ENCODE measurements at regions not wholly inside any gene's neighbourhood (a gene's known extent, or its start where the extent isn't known, plus 50 kb on each side); places are given as distances from the start of the nearest gene placed in this dataset.
"Not testable (repeated sequence)": the region's sequence is repeated elsewhere in the genome, so short reads cannot be mapped to it uniquely, and the experiment has no call there.

DNA sequence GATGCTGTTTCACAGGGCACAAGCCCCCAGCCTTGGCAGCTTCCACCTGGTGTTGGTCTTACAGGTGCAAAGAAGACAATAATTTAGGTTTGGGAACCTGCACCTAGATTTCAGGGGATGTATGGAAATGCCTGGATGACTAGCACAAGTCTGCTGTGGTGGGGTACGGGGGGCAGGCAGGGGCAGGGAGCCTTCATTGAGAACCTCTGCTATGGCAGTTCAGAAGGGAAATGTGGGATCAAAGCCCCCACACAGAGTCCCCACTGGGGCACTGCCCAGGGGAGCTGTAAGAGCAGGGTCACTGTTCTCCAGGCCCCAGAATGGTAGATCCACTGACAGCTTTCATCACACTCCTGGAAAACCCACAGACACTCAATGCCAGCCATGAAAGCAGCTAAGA, 686.5 kb downstream of the FAM181B start:
- DNase-seq (ENCODE audit: low spot score): no peak

GRCh38 chr11:82046778-82047177, 686.9 kb downstream of the FAM181B start:
- peak; percentile 3 for DNase-seq (ENCODE audit: low spot score)

- DNase-seq (ENCODE audit: low spot score): no peak
Measured at GRCh38 chr11:82045748-82046457, 687.8 kb downstream of the FAM181B start.

DNA sequence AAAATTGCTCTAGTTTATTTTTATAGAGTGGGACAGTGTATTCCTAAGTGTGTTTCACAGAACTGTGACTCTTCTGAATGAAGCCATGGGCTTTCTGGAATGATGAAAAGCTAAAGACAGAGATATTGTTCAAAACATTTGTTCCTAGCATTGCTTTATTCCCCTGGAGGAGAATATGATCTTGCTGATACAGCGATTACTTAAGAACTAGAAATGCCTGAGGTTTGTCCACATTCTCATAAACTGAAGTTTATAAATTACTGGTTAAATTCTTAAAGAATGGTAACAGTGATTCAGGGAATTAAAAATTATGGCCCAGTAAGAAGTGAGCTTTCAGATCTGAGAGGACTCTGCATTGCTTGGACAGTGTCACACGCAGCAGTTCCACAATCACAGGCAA, 690.3 kb downstream of the FAM181B start:
- DNase-seq (ENCODE audit: low spot score): no peak

GRCh38 chr11:82041764-82042163, 691.9 kb downstream of the FAM181B start:
- DNase-seq (ENCODE audit: low spot score): no peak

GRCh38 chr11:82038154-82038553, 695.5 kb downstream of the FAM181B start:
- no peak for DNase-seq (ENCODE audit: low spot score)

DNA sequence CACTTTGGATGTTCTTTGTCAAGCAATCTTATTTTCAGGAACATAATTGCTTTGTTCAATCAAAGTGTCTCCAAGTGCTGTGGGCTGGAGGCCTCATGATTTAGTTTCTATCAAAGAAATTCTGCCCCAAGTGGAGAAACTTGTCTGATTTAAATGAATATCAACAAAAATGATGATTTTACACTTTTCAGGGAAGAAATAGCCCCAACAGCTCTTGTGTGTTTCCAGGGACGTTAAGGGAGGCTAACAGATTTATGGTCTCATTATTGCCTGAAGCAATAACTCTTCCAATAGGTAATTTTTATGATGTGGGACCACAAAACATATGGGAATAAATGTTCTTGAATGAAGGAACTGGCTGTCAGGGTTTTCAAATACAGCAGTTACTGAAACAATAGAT, 699.1 kb downstream of the FAM181B start:
- no peak for DNase-seq (ENCODE audit: low spot score)

GRCh38 chr11:82027335-82027734, 706.3 kb downstream of the FAM181B start:
- not testable (repeated sequence) for DNase-seq (ENCODE audit: low spot score)

GRCh38 chr11:82024760-82025159, 708.9 kb downstream of the FAM181B start:
- DNase-seq (ENCODE audit: low spot score): no peak

DNA sequence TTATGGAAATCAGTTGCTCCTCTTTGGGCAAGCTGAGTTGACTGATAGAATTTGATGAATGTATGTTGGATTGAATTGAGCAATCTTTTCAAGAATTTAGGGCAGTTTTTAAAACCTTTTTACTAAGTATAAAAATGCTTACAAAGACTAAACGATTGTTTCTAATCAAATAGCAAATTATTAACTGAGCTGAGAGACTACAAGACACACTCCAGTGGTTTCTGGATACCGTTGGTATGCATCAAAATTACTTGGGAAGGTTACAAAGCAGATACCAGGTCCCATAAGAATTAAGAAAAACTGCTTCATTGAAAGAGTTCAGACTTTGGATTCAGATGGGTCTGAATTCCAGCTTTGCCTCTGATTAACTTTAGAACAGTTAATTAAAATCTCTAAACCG, 721.4 kb downstream of the FAM181B start:
- DNase-seq (ENCODE audit: low spot score): no peak

GRCh38 chr11:82009133-82009532, 724.5 kb downstream of the FAM181B start:
- DNase-seq (ENCODE audit: low spot score): no peak

DNA sequence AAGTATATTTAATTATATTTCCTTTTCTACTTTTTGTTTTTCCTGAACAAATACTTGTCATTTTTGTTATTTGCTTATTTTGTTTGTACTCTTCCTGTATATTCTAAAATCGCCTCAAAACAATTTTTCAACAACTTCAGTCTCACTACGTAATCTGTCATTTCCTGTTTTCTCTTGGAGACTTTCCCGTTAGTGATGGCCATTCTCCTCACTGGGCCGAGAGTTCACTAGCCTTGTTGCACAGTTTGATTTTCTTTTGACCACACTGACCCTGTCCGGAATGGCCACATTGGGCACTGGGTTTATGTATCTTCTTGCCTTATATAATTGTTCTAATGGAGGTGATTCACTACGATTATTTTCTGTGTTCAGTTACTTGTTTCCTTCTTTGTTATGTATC, 726.1 kb downstream of the FAM181B start:
- DNase-seq (ENCODE audit: low spot score): no peak

- no peak for DNase-seq (ENCODE audit: low spot score)
Measured at GRCh38 chr11:82004537-82005213, 729.0 kb downstream of the FAM181B start.

- no peak for DNase-seq (ENCODE audit: low spot score)
Measured at GRCh38 chr11:82003671-82004515, 729.8 kb downstream of the FAM181B start.

- no peak for DNase-seq (ENCODE audit: low spot score)
Measured at GRCh38 chr11:82003024-82003423, 730.6 kb downstream of the FAM181B start.

- DNase-seq (ENCODE audit: low spot score): no peak
Measured at GRCh38 chr11:81995889-81996288, 737.8 kb downstream of the FAM181B start.

- DNase-seq (ENCODE audit: low spot score): no peak
Measured at GRCh38 chr11:81993755-81994154, 739.9 kb downstream of the FAM181B start.

DNA sequence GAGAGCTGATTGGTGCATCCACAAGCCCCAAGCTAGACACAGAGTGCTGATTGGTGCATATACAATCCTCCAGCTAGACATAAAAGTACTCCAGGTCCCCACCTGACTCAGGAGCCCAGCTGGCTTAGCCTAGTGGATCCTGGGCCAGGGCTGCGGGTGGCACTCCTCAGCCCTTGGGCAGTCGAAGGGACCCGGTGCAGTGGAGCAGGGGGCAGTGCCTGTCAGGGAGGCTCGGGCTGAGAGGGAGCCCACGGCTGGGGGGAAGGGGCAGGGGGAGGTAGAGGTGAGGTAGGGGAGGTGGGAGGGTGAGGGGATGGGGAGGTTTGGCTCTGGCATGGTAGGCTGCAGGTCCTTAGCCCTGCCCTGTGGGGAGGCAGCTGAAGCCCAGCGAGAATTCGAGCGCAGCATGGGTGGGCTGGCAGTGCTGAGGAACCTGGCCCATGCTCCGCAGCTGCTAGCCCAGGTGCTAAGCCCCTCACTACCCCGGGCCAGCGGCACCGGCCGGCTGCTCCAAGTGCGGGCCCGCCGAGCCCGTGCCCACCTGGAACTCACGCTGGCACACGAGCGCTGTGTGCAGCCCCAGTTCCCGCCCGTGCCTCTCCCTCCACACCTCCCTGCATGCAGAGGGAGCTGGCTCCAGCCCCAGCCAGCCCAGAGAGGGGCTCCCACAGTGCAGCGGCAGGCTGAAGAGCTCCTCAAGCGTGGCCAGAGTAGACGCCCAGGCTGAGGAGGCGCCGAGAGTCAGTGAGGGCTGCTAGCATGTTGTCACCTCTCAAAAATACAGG, 742.8 kb downstream of the FAM181B start:
- DNase-seq (ENCODE audit: low spot score): no peak

- no peak for DNase-seq (ENCODE audit: low spot score)
Measured at GRCh38 chr11:81989093-81989492, 744.6 kb downstream of the FAM181B start.

- DNase-seq (ENCODE audit: low spot score): no peak
Measured at GRCh38 chr11:81987829-81988472, 745.7 kb downstream of the FAM181B start.

DNA sequence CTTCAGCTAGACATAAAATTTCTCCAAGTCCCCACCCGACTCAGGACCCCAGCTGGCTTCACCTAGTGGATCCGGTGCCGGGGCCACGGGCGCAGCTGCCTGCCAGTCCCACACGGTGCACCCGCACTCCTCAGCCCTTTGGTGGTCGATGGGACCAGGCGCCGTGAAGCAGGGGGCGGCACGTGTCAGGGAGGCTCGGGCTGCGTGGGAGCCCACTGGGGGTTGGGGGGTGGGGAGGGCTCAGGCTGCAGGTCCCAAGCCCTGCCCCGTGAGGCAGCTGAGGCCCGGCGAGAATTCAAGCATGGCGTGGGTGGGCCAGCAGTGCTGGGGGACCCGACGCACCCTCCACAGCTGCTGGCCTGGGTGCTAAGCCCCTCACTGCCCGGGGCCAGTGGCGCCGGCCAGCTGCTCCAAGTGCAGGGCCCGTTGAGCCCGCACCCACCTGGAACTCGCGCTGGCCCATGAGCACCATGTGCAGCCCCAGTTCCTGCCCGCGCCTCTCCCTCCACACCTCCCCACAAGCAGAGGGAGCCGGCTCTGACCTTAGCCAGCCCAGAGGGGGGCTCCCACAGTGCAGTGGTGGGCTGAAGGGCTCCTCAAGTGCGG, 747.0 kb downstream of the FAM181B start:
- no peak for DNase-seq (ENCODE audit: low spot score)

Data from putamen (tissue), 1 donor.